H1 (cell line): ENCODE measurements at regions not wholly inside any gene's neighbourhood (a gene's known extent, or its start where the extent isn't known, plus 50 kb on each side); places are given as distances from the start of the nearest gene placed in this dataset.

ENCODE experiments used
- CTCF ChIA-PET: fragments of 300-600 bp; sonication (Branson Sonifier 250); formaldehyde crosslinking; loops from one replicate; lab custom pipeline; 2021; ENCODE audit not compliant: partially characterized antibody; lab: Charles Lee
- POLR2A ChIA-PET: fragments of 300-600 bp; sonication (Branson Sonifier 250); formaldehyde crosslinking; loops from one replicate; lab custom pipeline; 2021; ENCODE audit warnings: inconsistent platforms; ENCODE audit not compliant: partially characterized antibody; lab: Charles Lee
- DNase-seq, 2 experiments: peaks; one replicate each; pipeline versions ENCODE4 v3.0.0 to v3.0.0-alpha.2; 2010 to 2022; ENCODE audit warnings: low spot score in 2 of 2, low read depth in 1 of 2, mixed read lengths in 1 of 2
- FAIRE-seq: peaks from 2 replicates; lab custom pipeline; 2011; peaks lifted over from hg19 to GRCh38; lab: Jason Lieb, UNC
- H2AFZ ChIP-seq: 2 replicates; pipeline ENCODE4 v1.8.1; 2012; ENCODE audit warnings: low read length, inconsistent platforms
- H2AK5ac ChIP-seq: 2 replicates; pipeline ENCODE4 v1.6.1; 2013; ENCODE audit warnings: low read depth, low read length
- H2BK120ac ChIP-seq: replicated peaks from 2 replicates; pipeline ENCODE3; 2013; ENCODE audit warnings: low read depth, low read length, inconsistent platforms
- H2BK12ac ChIP-seq: 2 replicates; pipeline ENCODE4 v1.6.1; 2013; ENCODE audit warnings: low read depth, low read length
- H2BK15ac ChIP-seq: 2 replicates; pipeline ENCODE4 v1.6.1; 2013; ENCODE audit warnings: low read length
- H2BK20ac ChIP-seq: 2 replicates; pipeline ENCODE4 v1.6.1; 2013; ENCODE audit warnings: low read length
- H2BK5ac ChIP-seq: 2 replicates; pipeline ENCODE4 v1.6.1; 2013; ENCODE audit warnings: low read depth, low read length
- H3K14ac ChIP-seq: 2 replicates; pipeline ENCODE4 v1.6.1; 2013; ENCODE audit warnings: inconsistent platforms; ENCODE audit not compliant: insufficient read length
- H3K18ac ChIP-seq: 2 replicates; pipeline ENCODE4 v1.6.1; 2013; ENCODE audit warnings: low read length; ENCODE audit errors: extremely low read depth
- H3K23ac ChIP-seq: 2 replicates; pipeline ENCODE4 v1.6.1; 2013; ENCODE audit warnings: inconsistent platforms; ENCODE audit not compliant: insufficient read length
- H3K23me2 ChIP-seq: 2 replicates; pipeline ENCODE4 v1.6.1; 2013; ENCODE audit warnings: low read depth, low read length
- H3K27ac ChIP-seq: 2 replicates; pipeline ENCODE4 v1.6.1; 2011; ENCODE audit warnings: low read depth, low read length, inconsistent platforms
- H3K27me3 ChIP-seq, 4 experiments: replicated peaks in 1 of 4; 1 replicate in 1 of 4; 2 replicates in 3 of 4; pipeline versions ENCODE4 v1.6.1 to v1.8.1; 2011 to 2013; ENCODE audit warnings: low read length in 3 of 4, mild to moderate bottlenecking in 3 of 4, inconsistent platforms in 2 of 4, mixed read lengths in 2 of 4, moderate library complexity in 1 of 4; ENCODE audit not compliant: control insufficient read depth in 3 of 4, insufficient read depth in 3 of 4; ENCODE audit errors: extremely low read depth in 1 of 4
- H3K36me3 ChIP-seq, 4 experiments: 2 replicates each; pipeline versions ENCODE4 v1.6.1 to v1.8.1; 2011 to 2013; ENCODE audit warnings: mild to moderate bottlenecking in 4 of 4, low read length in 3 of 4, moderate library complexity in 2 of 4, control low read depth in 1 of 4, inconsistent platforms in 1 of 4; ENCODE audit not compliant: insufficient read depth in 4 of 4, control insufficient read depth in 2 of 4
- H3K4ac ChIP-seq: replicated peaks from 2 replicates; pipeline ENCODE3; 2013; ENCODE audit warnings: low read length, low read depth, mixed read lengths, inconsistent platforms; ENCODE audit not compliant: insufficient read length
- H3K4me1 ChIP-seq, 4 experiments: replicated peaks in 1 of 4; 1 replicate in 1 of 4; 2 replicates in 3 of 4; pipeline versions ENCODE4 v1.6.1 to v1.8.1; 2011 to 2013; ENCODE audit warnings: low read length in 3 of 4, inconsistent platforms in 2 of 4, mixed read lengths in 1 of 4; ENCODE audit not compliant: insufficient read depth in 4 of 4, control insufficient read depth in 3 of 4
- H3K4me2 ChIP-seq, 2 experiments: 2 replicates each; pipeline versions ENCODE4 v1.6.1 to v1.8.1; 2011 to 2013; ENCODE audit warnings: low read depth in 2 of 2, low read length in 2 of 2, control low read depth in 1 of 2, inconsistent platforms in 1 of 2, mild to moderate bottlenecking in 1 of 2; ENCODE audit not compliant: insufficient read depth in 1 of 2
- H3K4me3 ChIP-seq, 4 experiments: fragments of 200-600, 300-600 bp in 1 of 4; sonication (generic), shearing (Covaris generic), sonication (Bioruptor Twin) in 1 of 4; 2 replicates each; pipeline versions ENCODE4 v1.5.1 to v1.8.1; 2011 to 2016; ENCODE audit warnings: low read length in 4 of 4, low read depth in 3 of 4, control low read depth in 2 of 4, inconsistent platforms in 2 of 4, mild to moderate bottlenecking in 2 of 4, mixed read lengths in 1 of 4, moderate library complexity in 1 of 4; ENCODE audit not compliant: insufficient read depth in 2 of 4; ENCODE audit errors: extremely low read depth in 1 of 4
- H3K56ac ChIP-seq: replicated peaks from 2 replicates; pipeline ENCODE3; 2013; ENCODE audit warnings: low read depth, mild to moderate bottlenecking, mixed read lengths, low read length, inconsistent platforms; ENCODE audit not compliant: insufficient read length
- H3K79me1 ChIP-seq: 2 replicates; pipeline ENCODE4 v1.6.1; 2013; ENCODE audit warnings: low read depth, low read length, control low read depth
- H3K79me2 ChIP-seq, 2 experiments: 2 replicates each; pipeline versions ENCODE4 v1.6.1 to v1.8.1; 2012 to 2013; ENCODE audit warnings: low read length in 2 of 2, mild to moderate bottlenecking in 2 of 2, inconsistent platforms in 1 of 2; ENCODE audit not compliant: insufficient read depth in 2 of 2, control insufficient read depth in 1 of 2
- H3K9ac ChIP-seq, 4 experiments: replicated peaks in 1 of 4; 1 replicate in 1 of 4; 2 replicates in 3 of 4; pipeline versions ENCODE4 v1.6.1 to v1.8.1; 2011 to 2013; ENCODE audit warnings: low read depth in 3 of 4, low read length in 3 of 4, control low read depth in 2 of 4, mild to moderate bottlenecking in 2 of 4, moderate library complexity in 2 of 4, inconsistent platforms in 1 of 4; ENCODE audit errors: extremely low read depth in 1 of 4
- H3K9me3 ChIP-seq, 2 experiments: 2 replicates each; pipeline versions ENCODE4 v1.6.1 to v1.8.1; 2012 to 2013; ENCODE audit warnings: mild to moderate bottlenecking in 2 of 2, moderate library complexity in 2 of 2, control low read depth in 1 of 2, inconsistent platforms in 1 of 2, low read depth in 1 of 2, low read length in 1 of 2, mixed read lengths in 1 of 2; ENCODE audit not compliant: insufficient read depth in 2 of 2
- H4K20me1 ChIP-seq, 2 experiments: replicated peaks in 1 of 2; 2 replicates each; pipeline versions ENCODE3 to v1.8.1; 2011 to 2013; ENCODE audit warnings: inconsistent platforms in 2 of 2, low read length in 2 of 2, mild to moderate bottlenecking in 1 of 2; ENCODE audit not compliant: insufficient read depth in 2 of 2, control insufficient read depth in 1 of 2
- H4K5ac ChIP-seq: 2 replicates; pipeline ENCODE4 v1.6.1; 2013; ENCODE audit warnings: low read length, low read depth, mixed read lengths, inconsistent platforms; ENCODE audit not compliant: insufficient read length
- H4K8ac ChIP-seq: 2 replicates; pipeline ENCODE4 v1.8.0; 2013; ENCODE audit warnings: mild to moderate bottlenecking, moderate library complexity, low read length, inconsistent platforms; ENCODE audit not compliant: insufficient read depth; ENCODE audit errors: extremely low read depth
- H4K91ac ChIP-seq: replicated peaks from 2 replicates; pipeline ENCODE3; 2013; ENCODE audit warnings: low read length, mixed read lengths, inconsistent platforms; ENCODE audit not compliant: insufficient read length
- CTCF ChIP-seq, 3 experiments: IDR thresholded peaks; 1 replicate in 2 of 3; 2 replicates in 1 of 3; pipeline versions ENCODE4 v1.5.1 to v1.6.1; 2011; ENCODE audit warnings: low read length in 3 of 3, mild to moderate bottlenecking in 3 of 3, inconsistent platforms in 2 of 3, low read depth in 1 of 3, moderate library complexity in 1 of 3; ENCODE audit not compliant: insufficient read depth in 1 of 3; ENCODE audit errors: control extremely low read depth in 1 of 3
- GTF2F1 ChIP-seq: IDR thresholded peaks from 2 replicates; pipeline ENCODE4 v1.6.1; 2012; ENCODE audit warnings: low read depth, low read length, improper control_type of control experiment, borderline replicate concordance
- RFX5 ChIP-seq: IDR thresholded peaks from 2 replicates; pipeline ENCODE4 v1.6.1; 2011; ENCODE audit warnings: low read depth, low read length, improper control_type of control experiment, borderline replicate concordance
- SIRT6 ChIP-seq: IDR thresholded peaks from one replicate; pipeline ENCODE4 v1.7.1; 2012; ENCODE audit warnings: low read length, inconsistent platforms
- TCF12 ChIP-seq: IDR thresholded peaks from 2 replicates; pipeline ENCODE4 v1.6.1; 2011; ENCODE audit warnings: low read depth, mild to moderate bottlenecking, low read length
- ZNF274 ChIP-seq: IDR thresholded peaks from 2 replicates; pipeline ENCODE4 v1.7.0; 2012; ENCODE audit warnings: low read length, borderline replicate concordance; ENCODE audit errors: extremely low read depth
- WGBS, 2 experiments: shearing (Covaris generic) in 1 of 2; methylation state at CpG; one replicate each; pipeline versions ENCODE4 v1.1.6 to v1.1.7; 2013 to 2015; ENCODE audit warnings: low lambda C conversion rate in 2 of 2, mixed read lengths in 2 of 2, inconsistent platforms in 1 of 2, low coverage in 1 of 2, missing lambda C conversion rate in 1 of 2; ENCODE audit not compliant: insufficient replicate concordance in 2 of 2, insufficient coverage in 1 of 2, insufficient read length in 1 of 2; ENCODE audit errors: extremely low coverage in 1 of 2, missing lambda C conversion rate in 1 of 2; 5-methylcytosine and 5-hydroxymethylcytosine counted together

GRCh38 chr1:217273866-217274265 lies 357.0 kb downstream of the GPATCH2 start:
- Histone ChIP-seq H3K4me2 (no peak overlapping the region), H2BK12ac (no peak overlapping the region), H3K23ac (no peak overlapping the region), H3K4ac (no peak overlapping the region), H4K8ac (no peak overlapping the region), H2AK5ac (no peak overlapping the region), H4K20me1 (no peaks in the 10 kb centered on the region), H3K79me2 (no peaks in the 10 kb centered on the region), H2BK15ac (no peak overlapping the region), H3K14ac (no peak overlapping the region), H2AFZ (no peak overlapping the region), H3K27me3 (no peaks in the 10 kb centered on the region), H3K36me3 (no peaks in the 10 kb centered on the region), H3K4me1 (peaks cover 0 to 3% (median 0%) of the 10 kb centered on the region in 4 experiments; a peak in 1 of 7 replicates), H3K9ac (no peak overlapping the region), H3K23me2 (no peaks in the 10 kb centered on the region), H2BK20ac (no peak overlapping the region), H3K18ac (no peak overlapping the region), H2BK120ac (no peak overlapping the region), H4K91ac (no peak overlapping the region), H4K5ac (no peak overlapping the region), H2BK5ac (no peak overlapping the region), H3K27ac (no peak overlapping the region), H3K79me1 (no peaks in the 10 kb centered on the region), H3K9me3 (no peaks in the 10 kb centered on the region), H3K4me3 (no peak overlapping the region), H3K56ac (no peak overlapping the region)
- TF ChIP-seq ZNF274 (no peak), RFX5 (no peak), TCF12 (no peak), CTCF (IDR thresholded peaks at IDR 0.05; ENCODE audit: control extremely low read depth in 1 of 3, insufficient read depth in 1 of 3, low read depth in 1 of 3, low read length in 3 of 3) (no peak), GTF2F1 (no peak), SIRT6 (no peak)
- 88% methylated on average over 10 of the region's 10 CpGs; no CpG with 5 or more reads in 1 of the 2 experiments for WGBS, 2 experiments
- ChIA-PET CTCF (no interaction called here), POLR2A (no interaction called here)
- FAIRE-seq = no peak
- no peak for DNase-seq
